ENCODE measurements at regions not wholly inside any gene's neighbourhood (a gene's known extent, or its start where the extent isn't known, plus 50 kb on each side); places are given as distances from the start of the nearest gene placed in this dataset.

- Mint-ChIP-seq H3K4me3 (no peak overlapping the region), H3K27ac (no peak overlapping the region), H3K27me3 (no peaks in the 10 kb centered on the region), H3K4me1 (ENCODE audit: low read depth) (no peaks in the 10 kb centered on the region), H3K9me3 (peaks cover 2% of the 10 kb centered on the region), H3K36me3 (ENCODE audit: low read depth) (no peaks in the 10 kb centered on the region)
- no peak for DNase-seq
- ChIA-PET POLR2A (no interaction called here), CTCF (no interaction called here)
- ATAC-seq (ENCODE audit: poor library complexity): no peak
- no peak overlapping the region for H3K27ac ChIP-seq (ENCODE audit: low read depth in 1 of 2, low read length in 2 of 2)
- H3K4me3 ChIP-seq (ENCODE audit: low read length): no peak overlapping the region
- no peaks in the 10 kb centered on the region for H3K4me1 ChIP-seq (ENCODE audit: insufficient read depth, low read length)
- no peaks in the 10 kb centered on the region for H3K36me3 ChIP-seq (ENCODE audit: insufficient read depth, low read length)
- no peaks in the 10 kb centered on the region for H3K9me3 ChIP-seq (ENCODE audit: control insufficient read depth in 1 of 2, insufficient read depth in 1 of 2, low read length in 2 of 2)
- intact Hi-C loops (cut with DNase I, micrococcal nuclease): no loop called here
- no peaks in the 10 kb centered on the region for H3K27me3 ChIP-seq (ENCODE audit: control insufficient read depth in 1 of 2, insufficient read depth in 2 of 2, low read length in 2 of 2)
- no peak for TF ChIP-seq CTCF (IDR thresholded peaks at IDR 0.05)
Observed at GRCh38 chr2:145116834-145117725, 597.2 kb upstream of the ZEB2 start.

GRCh38 chr2:145116056-145116455, 596.1 kb upstream of the ZEB2 start:
- no peaks in the 10 kb centered on the region for H3K27me3 ChIP-seq (ENCODE audit: control insufficient read depth in 1 of 2, insufficient read depth in 2 of 2, low read length in 2 of 2)
- no peak overlapping the region for H3K4me3 Mint-ChIP-seq
- H3K27me3 Mint-ChIP-seq: peaks cover 5% of the 10 kb centered on the region
- ChIA-PET POLR2A (no interaction called here), CTCF (no interaction called here)
- no peaks in the 10 kb centered on the region for H3K36me3 ChIP-seq (ENCODE audit: insufficient read depth, low read length)
- no peaks in the 10 kb centered on the region for H3K4me1 ChIP-seq (ENCODE audit: insufficient read depth, low read length)
- no peak for TF ChIP-seq CTCF (IDR thresholded peaks at IDR 0.05)
- H3K36me3 Mint-ChIP-seq (ENCODE audit: low read depth): no peaks in the 10 kb centered on the region
- DNase-seq (no peak), ATAC-seq (ENCODE audit: poor library complexity) (no peak)
- intact Hi-C loops (cut with DNase I, micrococcal nuclease): no loop called here
- H3K9me3 ChIP-seq (ENCODE audit: control insufficient read depth in 1 of 2, insufficient read depth in 1 of 2, low read length in 2 of 2): no peaks in the 10 kb centered on the region
- H3K27ac Mint-ChIP-seq: no peak overlapping the region
- no peak overlapping the region for H3K27ac ChIP-seq (ENCODE audit: low read depth in 1 of 2, low read length in 2 of 2)
- H3K4me1 Mint-ChIP-seq (ENCODE audit: low read depth): no peaks in the 10 kb centered on the region
- H3K4me3 ChIP-seq (ENCODE audit: low read length): no peak overlapping the region
- peaks cover 2% of the 10 kb centered on the region for H3K9me3 Mint-ChIP-seq

- H3K27ac Mint-ChIP-seq: no peak overlapping the region
- no peaks in the 10 kb centered on the region for H3K4me1 Mint-ChIP-seq (ENCODE audit: low read depth)
- POLR2A ChIA-PET: no interaction called here
- H3K27me3 ChIP-seq (ENCODE audit: control insufficient read depth in 1 of 2, insufficient read depth in 2 of 2, low read length in 2 of 2): no peaks in the 10 kb centered on the region
- H3K36me3 ChIP-seq (ENCODE audit: insufficient read depth, low read length): no peaks in the 10 kb centered on the region
- H3K27me3 Mint-ChIP-seq: peaks cover 5% of the 10 kb centered on the region
- intact Hi-C loops (cut with DNase I, micrococcal nuclease): no loop called here
- CTCF ChIA-PET: no interaction called here
- peaks cover 4% of the 10 kb centered on the region for H3K9me3 Mint-ChIP-seq
- ATAC-seq (ENCODE audit: poor library complexity) (no peak), DNase-seq (no peak)
- no peak for TF ChIP-seq CTCF (IDR thresholded peaks at IDR 0.05)
- no peak overlapping the region for H3K4me3 ChIP-seq (ENCODE audit: low read length)
- H3K9me3 ChIP-seq (ENCODE audit: control insufficient read depth in 1 of 2, insufficient read depth in 1 of 2, low read length in 2 of 2): no peaks in the 10 kb centered on the region
- H3K4me3 Mint-ChIP-seq: no peak overlapping the region
- no peaks in the 10 kb centered on the region for H3K36me3 Mint-ChIP-seq (ENCODE audit: low read depth)
- H3K27ac ChIP-seq (ENCODE audit: low read depth in 1 of 2, low read length in 2 of 2): no peak overlapping the region
- no peaks in the 10 kb centered on the region for H3K4me1 ChIP-seq (ENCODE audit: insufficient read depth, low read length)
Observed at GRCh38 chr2:145114726-145115125, 594.8 kb upstream of the ZEB2 start.
